H1 (cell line): ENCODE measurements at regions not wholly inside any gene's neighbourhood (a gene's known extent, or its start where the extent isn't known, plus 50 kb on each side); places are given as distances from the start of the nearest gene placed in this dataset.

ENCODE experiments used
- CTCF ChIA-PET: fragments of 300-600 bp; sonication (Branson Sonifier 250); formaldehyde crosslinking; loops from one replicate; lab custom pipeline; 2021; ENCODE audit not compliant: partially characterized antibody; lab: Charles Lee
- POLR2A ChIA-PET: fragments of 300-600 bp; sonication (Branson Sonifier 250); formaldehyde crosslinking; loops from one replicate; lab custom pipeline; 2021; ENCODE audit warnings: inconsistent platforms; ENCODE audit not compliant: partially characterized antibody; lab: Charles Lee
- DNase-seq, 2 experiments: peaks; one replicate each; pipeline versions ENCODE4 v3.0.0 to v3.0.0-alpha.2; 2010 to 2022; ENCODE audit warnings: low spot score in 2 of 2, low read depth in 1 of 2, mixed read lengths in 1 of 2
- FAIRE-seq: peaks from 2 replicates; lab custom pipeline; 2011; peaks lifted over from hg19 to GRCh38; lab: Jason Lieb, UNC
- H2AFZ ChIP-seq: 2 replicates; pipeline ENCODE4 v1.8.1; 2012; ENCODE audit warnings: low read length, inconsistent platforms
- H2AK5ac ChIP-seq: 2 replicates; pipeline ENCODE4 v1.6.1; 2013; ENCODE audit warnings: low read depth, low read length
- H2BK120ac ChIP-seq: replicated peaks from 2 replicates; pipeline ENCODE3; 2013; ENCODE audit warnings: low read depth, low read length, inconsistent platforms
- H2BK12ac ChIP-seq: 2 replicates; pipeline ENCODE4 v1.6.1; 2013; ENCODE audit warnings: low read depth, low read length
- H2BK15ac ChIP-seq: 2 replicates; pipeline ENCODE4 v1.6.1; 2013; ENCODE audit warnings: low read length
- H2BK20ac ChIP-seq: 2 replicates; pipeline ENCODE4 v1.6.1; 2013; ENCODE audit warnings: low read length
- H2BK5ac ChIP-seq: 2 replicates; pipeline ENCODE4 v1.6.1; 2013; ENCODE audit warnings: low read depth, low read length
- H3K14ac ChIP-seq: 2 replicates; pipeline ENCODE4 v1.6.1; 2013; ENCODE audit warnings: inconsistent platforms; ENCODE audit not compliant: insufficient read length
- H3K18ac ChIP-seq: 2 replicates; pipeline ENCODE4 v1.6.1; 2013; ENCODE audit warnings: low read length; ENCODE audit errors: extremely low read depth
- H3K23ac ChIP-seq: 2 replicates; pipeline ENCODE4 v1.6.1; 2013; ENCODE audit warnings: inconsistent platforms; ENCODE audit not compliant: insufficient read length
- H3K23me2 ChIP-seq: 2 replicates; pipeline ENCODE4 v1.6.1; 2013; ENCODE audit warnings: low read depth, low read length
- H3K27ac ChIP-seq: 2 replicates; pipeline ENCODE4 v1.6.1; 2011; ENCODE audit warnings: low read depth, low read length, inconsistent platforms
- H3K27me3 ChIP-seq, 4 experiments: replicated peaks in 1 of 4; 1 replicate in 1 of 4; 2 replicates in 3 of 4; pipeline versions ENCODE4 v1.6.1 to v1.8.1; 2011 to 2013; ENCODE audit warnings: low read length in 3 of 4, mild to moderate bottlenecking in 3 of 4, inconsistent platforms in 2 of 4, mixed read lengths in 2 of 4, moderate library complexity in 1 of 4; ENCODE audit not compliant: control insufficient read depth in 3 of 4, insufficient read depth in 3 of 4; ENCODE audit errors: extremely low read depth in 1 of 4
- H3K36me3 ChIP-seq, 4 experiments: 2 replicates each; pipeline versions ENCODE4 v1.6.1 to v1.8.1; 2011 to 2013; ENCODE audit warnings: mild to moderate bottlenecking in 4 of 4, low read length in 3 of 4, moderate library complexity in 2 of 4, control low read depth in 1 of 4, inconsistent platforms in 1 of 4; ENCODE audit not compliant: insufficient read depth in 4 of 4, control insufficient read depth in 2 of 4
- H3K4ac ChIP-seq: replicated peaks from 2 replicates; pipeline ENCODE3; 2013; ENCODE audit warnings: low read length, low read depth, mixed read lengths, inconsistent platforms; ENCODE audit not compliant: insufficient read length
- H3K4me1 ChIP-seq, 4 experiments: replicated peaks in 1 of 4; 1 replicate in 1 of 4; 2 replicates in 3 of 4; pipeline versions ENCODE4 v1.6.1 to v1.8.1; 2011 to 2013; ENCODE audit warnings: low read length in 3 of 4, inconsistent platforms in 2 of 4, mixed read lengths in 1 of 4; ENCODE audit not compliant: insufficient read depth in 4 of 4, control insufficient read depth in 3 of 4
- H3K4me2 ChIP-seq, 2 experiments: 2 replicates each; pipeline versions ENCODE4 v1.6.1 to v1.8.1; 2011 to 2013; ENCODE audit warnings: low read depth in 2 of 2, low read length in 2 of 2, control low read depth in 1 of 2, inconsistent platforms in 1 of 2, mild to moderate bottlenecking in 1 of 2; ENCODE audit not compliant: insufficient read depth in 1 of 2
- H3K4me3 ChIP-seq, 4 experiments: fragments of 200-600, 300-600 bp in 1 of 4; sonication (generic), shearing (Covaris generic), sonication (Bioruptor Twin) in 1 of 4; 2 replicates each; pipeline versions ENCODE4 v1.5.1 to v1.8.1; 2011 to 2016; ENCODE audit warnings: low read length in 4 of 4, low read depth in 3 of 4, control low read depth in 2 of 4, inconsistent platforms in 2 of 4, mild to moderate bottlenecking in 2 of 4, mixed read lengths in 1 of 4, moderate library complexity in 1 of 4; ENCODE audit not compliant: insufficient read depth in 2 of 4; ENCODE audit errors: extremely low read depth in 1 of 4
- H3K56ac ChIP-seq: replicated peaks from 2 replicates; pipeline ENCODE3; 2013; ENCODE audit warnings: low read depth, mild to moderate bottlenecking, mixed read lengths, low read length, inconsistent platforms; ENCODE audit not compliant: insufficient read length
- H3K79me1 ChIP-seq: 2 replicates; pipeline ENCODE4 v1.6.1; 2013; ENCODE audit warnings: low read depth, low read length, control low read depth
- H3K79me2 ChIP-seq, 2 experiments: 2 replicates each; pipeline versions ENCODE4 v1.6.1 to v1.8.1; 2012 to 2013; ENCODE audit warnings: low read length in 2 of 2, mild to moderate bottlenecking in 2 of 2, inconsistent platforms in 1 of 2; ENCODE audit not compliant: insufficient read depth in 2 of 2, control insufficient read depth in 1 of 2
- H3K9ac ChIP-seq, 4 experiments: replicated peaks in 1 of 4; 1 replicate in 1 of 4; 2 replicates in 3 of 4; pipeline versions ENCODE4 v1.6.1 to v1.8.1; 2011 to 2013; ENCODE audit warnings: low read depth in 3 of 4, low read length in 3 of 4, control low read depth in 2 of 4, mild to moderate bottlenecking in 2 of 4, moderate library complexity in 2 of 4, inconsistent platforms in 1 of 4; ENCODE audit errors: extremely low read depth in 1 of 4
- H3K9me3 ChIP-seq, 2 experiments: 2 replicates each; pipeline versions ENCODE4 v1.6.1 to v1.8.1; 2012 to 2013; ENCODE audit warnings: mild to moderate bottlenecking in 2 of 2, moderate library complexity in 2 of 2, control low read depth in 1 of 2, inconsistent platforms in 1 of 2, low read depth in 1 of 2, low read length in 1 of 2, mixed read lengths in 1 of 2; ENCODE audit not compliant: insufficient read depth in 2 of 2
- H4K20me1 ChIP-seq, 2 experiments: replicated peaks in 1 of 2; 2 replicates each; pipeline versions ENCODE3 to v1.8.1; 2011 to 2013; ENCODE audit warnings: inconsistent platforms in 2 of 2, low read length in 2 of 2, mild to moderate bottlenecking in 1 of 2; ENCODE audit not compliant: insufficient read depth in 2 of 2, control insufficient read depth in 1 of 2
- H4K5ac ChIP-seq: 2 replicates; pipeline ENCODE4 v1.6.1; 2013; ENCODE audit warnings: low read length, low read depth, mixed read lengths, inconsistent platforms; ENCODE audit not compliant: insufficient read length
- H4K8ac ChIP-seq: 2 replicates; pipeline ENCODE4 v1.8.0; 2013; ENCODE audit warnings: mild to moderate bottlenecking, moderate library complexity, low read length, inconsistent platforms; ENCODE audit not compliant: insufficient read depth; ENCODE audit errors: extremely low read depth
- H4K91ac ChIP-seq: replicated peaks from 2 replicates; pipeline ENCODE3; 2013; ENCODE audit warnings: low read length, mixed read lengths, inconsistent platforms; ENCODE audit not compliant: insufficient read length
- BCL11A ChIP-seq, 2 experiments: IDR thresholded peaks; one replicate each; pipeline ENCODE4 v1.6.1; 2011; ENCODE audit warnings: low read depth in 2 of 2, low read length in 2 of 2, mild to moderate bottlenecking in 2 of 2
- CBX5 ChIP-seq: fragments of 300-800, 300-1000 bp; sonication (generic); IDR thresholded peaks from 2 replicates; pipeline ENCODE4 v1.7.1; 2016; ENCODE audit warnings: antibody characterized with exemption, low read length, low read depth
- EZH2 ChIP-seq: fragments of 200-600 bp; sonication (generic); IDR thresholded peaks from 2 replicates; pipeline ENCODE4 v1.7.1; 2012; ENCODE audit warnings: low read depth, mild to moderate bottlenecking, moderate library complexity, low read length, inconsistent platforms; ENCODE audit not compliant: severe bottlenecking
- HDAC6 ChIP-seq: IDR thresholded peaks from one replicate; pipeline ENCODE4 v1.7.1; 2012; ENCODE audit warnings: low read depth, mild to moderate bottlenecking, inconsistent platforms, low read length, moderate library complexity
- JUND ChIP-seq: IDR thresholded peaks from 2 replicates; pipeline ENCODE4 v1.6.1; 2011; ENCODE audit warnings: mild to moderate bottlenecking, improper control_type of control experiment, low read length
- KDM4A ChIP-seq: IDR thresholded peaks from one replicate; pipeline ENCODE4 v1.7.1; 2012; ENCODE audit warnings: low read depth, mild to moderate bottlenecking, moderate library complexity, low read length, inconsistent platforms; ENCODE audit not compliant: severe bottlenecking
- MAFK ChIP-seq: IDR thresholded peaks from 2 replicates; pipeline ENCODE4 v1.6.1; 2012; ENCODE audit warnings: low read depth, mild to moderate bottlenecking, improper control_type of control experiment, low read length
- POU5F1 ChIP-seq: IDR thresholded peaks from 2 replicates; pipeline ENCODE4 v1.6.1; 2011; ENCODE audit warnings: low read depth, mild to moderate bottlenecking, low read length, moderate library complexity
- SP2 ChIP-seq: IDR thresholded peaks from 2 replicates; pipeline ENCODE4 v1.6.1; 2012; ENCODE audit warnings: mild to moderate bottlenecking, low read length, inconsistent platforms
- TEAD4 ChIP-seq: IDR thresholded peaks from 2 replicates; pipeline ENCODE4 v1.6.1; 2012; ENCODE audit warnings: low read depth, low read length, inconsistent platforms, mixed read lengths
- WGBS, 2 experiments: shearing (Covaris generic) in 1 of 2; methylation state at CpG; one replicate each; pipeline versions ENCODE4 v1.1.6 to v1.1.7; 2013 to 2015; ENCODE audit warnings: low lambda C conversion rate in 2 of 2, mixed read lengths in 2 of 2, inconsistent platforms in 1 of 2, low coverage in 1 of 2, missing lambda C conversion rate in 1 of 2; ENCODE audit not compliant: insufficient replicate concordance in 2 of 2, insufficient coverage in 1 of 2, insufficient read length in 1 of 2; ENCODE audit errors: extremely low coverage in 1 of 2, missing lambda C conversion rate in 1 of 2; 5-methylcytosine and 5-hydroxymethylcytosine counted together
- TF ChIP-seq, protein P1 (sequence below): IDR thresholded peaks from 2 replicates; pipeline ENCODE4 v1.6.1; 2012; ENCODE audit warnings: inconsistent platforms

DNA sequence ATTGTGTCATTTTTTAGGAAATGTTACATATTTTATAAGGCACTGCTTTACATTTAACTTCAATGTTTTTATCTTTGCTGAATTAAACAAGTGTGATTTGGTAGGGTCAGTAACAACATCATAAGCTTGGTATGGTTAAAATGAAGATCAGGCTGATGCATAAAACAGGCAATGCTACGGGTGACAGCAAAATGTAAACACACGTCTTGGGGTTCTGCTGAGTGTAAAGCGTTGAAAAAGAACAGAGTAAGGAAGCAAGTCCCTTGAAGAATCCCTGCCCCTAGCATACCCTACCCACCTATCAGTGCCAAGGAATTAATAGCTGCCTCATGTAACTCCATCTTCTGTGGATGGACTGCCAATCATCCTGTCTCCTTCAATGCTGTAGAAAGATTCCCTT, 157.0 kb downstream of the CBLL2 start:
- no peak overlapping the region for H3K9ac ChIP-seq
- no peaks in the 10 kb centered on the region for H3K27me3 ChIP-seq
- no peak overlapping the region for H3K18ac ChIP-seq
- no peaks in the 10 kb centered on the region for H4K20me1 ChIP-seq
- no peaks in the 10 kb centered on the region for H3K79me2 ChIP-seq
- no peak overlapping the region for H4K91ac ChIP-seq
- H2BK20ac ChIP-seq = no peak overlapping the region
- no peak overlapping the region for H3K56ac ChIP-seq
- ChIA-PET CTCF (no interaction called here), POLR2A (no interaction called here)
- H2AFZ ChIP-seq = no peak overlapping the region
- H3K27ac ChIP-seq = no peak overlapping the region
- no peaks in the 10 kb centered on the region for H3K9me3 ChIP-seq
- H3K36me3 ChIP-seq = no peaks in the 10 kb centered on the region
- H3K23ac ChIP-seq = no peak overlapping the region
- WGBS, 2 experiments = no CpG with 5 or more reads among the region's 3 CpGs
- no peak overlapping the region for H2BK15ac ChIP-seq
- no peak overlapping the region for H3K4ac ChIP-seq
- no peak overlapping the region for H4K5ac ChIP-seq
- H3K4me3 ChIP-seq = no peak overlapping the region
- DNase-seq (no peak), FAIRE-seq (no peak)
- no peak overlapping the region for H2AK5ac ChIP-seq
- no peak overlapping the region for H2BK12ac ChIP-seq
- no peak overlapping the region for H3K14ac ChIP-seq
- no peaks in the 10 kb centered on the region for H3K23me2 ChIP-seq
- H3K4me2 ChIP-seq = no peak overlapping the region
- no peak overlapping the region for H2BK5ac ChIP-seq
- no peak overlapping the region for H4K8ac ChIP-seq
- no peaks in the 10 kb centered on the region for H3K4me1 ChIP-seq
- H2BK120ac ChIP-seq = no peak overlapping the region
- H3K79me1 ChIP-seq = no peaks in the 10 kb centered on the region
- TF ChIP-seq JUND = no peak
- TF ChIP-seq CBX5 = no peak
- no peak for TF ChIP-seq TEAD4
- no peak for TF ChIP-seq SP2
- no peak for TF ChIP-seq POU5F1
- TF ChIP-seq, protein P1, sequence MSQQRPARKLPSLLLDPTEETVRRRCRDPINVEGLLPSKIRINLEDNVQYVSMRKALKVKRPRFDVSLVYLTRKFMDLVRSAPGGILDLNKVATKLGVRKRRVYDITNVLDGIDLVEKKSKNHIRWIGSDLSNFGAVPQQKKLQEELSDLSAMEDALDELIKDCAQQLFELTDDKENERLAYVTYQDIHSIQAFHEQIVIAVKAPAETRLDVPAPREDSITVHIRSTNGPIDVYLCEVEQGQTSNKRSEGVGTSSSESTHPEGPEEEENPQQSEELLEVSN = no peak
- TF ChIP-seq EZH2 = no peak
- TF ChIP-seq BCL11A (IDR thresholded peaks at IDR 0.05; ENCODE audit: low read depth in 2 of 2, low read length in 2 of 2) = no peak
- TF ChIP-seq HDAC6 = no peak
- no peak for TF ChIP-seq MAFK
- TF ChIP-seq KDM4A = no peak
